ENCODE measurements at regions not wholly inside any gene's neighbourhood (a gene's known extent, or its start where the extent isn't known, plus 50 kb on each side); places are given as distances from the start of the nearest gene placed in this dataset.

GRCh38 chr4:29243054-29243453, 1477.1 kb upstream of the PCDH7 start:
- Histone ChIP-seq H3K4me1 (ENCODE audit: insufficient read depth) (no peaks in the 10 kb centered on the region), H3K9ac (no peak overlapping the region), H3K27ac (no peak overlapping the region), H3K9me3 (ENCODE audit: low read depth) (no peaks in the 10 kb centered on the region), H3K27me3 (replicated peaks; ENCODE audit: insufficient read depth) (no peaks in the 10 kb centered on the region), H2AFZ (no peak overlapping the region), H3K36me3 (ENCODE audit: low read depth) (no peaks in the 10 kb centered on the region), H3K4me2 (ENCODE audit: unreplicated experiment) (no peak overlapping the region), H3K9me2 (ENCODE audit: insufficient read depth) (no peaks in the 10 kb centered on the region), H3F3A (ENCODE audit: insufficient read depth) (no peaks in the 10 kb centered on the region), H3K4me3 (no peak overlapping the region), H4K20me1 (ENCODE audit: insufficient read depth) (no peaks in the 10 kb centered on the region), H3K79me2 (ENCODE audit: insufficient read depth) (no peaks in the 10 kb centered on the region)
- no peak for DNase-seq
- no peak for TF ChIP-seq EZH2 (IDR thresholded peaks at IDR 0.05; ENCODE audit: insufficient read depth, poor library complexity, severe bottlenecking)
- 14 to 26% methylated on average over 1 of the region's 1 CpG for WGBS, 2 experiments (ENCODE audit: low coverage in 1 of 2, low lambda C conversion rate in 2 of 2, missing lambda C conversion rate in 2 of 2)
- in situ Hi-C loops (cut with MboI), result no loop called here

- in situ Hi-C loops (cut with MboI), result no loop called here
- no peak for DNase-seq
- TF ChIP-seq EZH2 (IDR thresholded peaks at IDR 0.05; ENCODE audit: insufficient read depth, poor library complexity, severe bottlenecking), result no peak
- TF ChIP-seq EZH2phosphoT487 (IDR thresholded peaks at IDR 0.05; ENCODE audit: insufficient read depth, low read depth), result no peak
Measured at GRCh38 chr4:29243851-29244250, 1476.3 kb upstream of the PCDH7 start.

GRCh38 chr4:29259556-29259955, 1460.6 kb upstream of the PCDH7 start:
- 7 to 9% methylated on average over 2 of the region's 2 CpGs for WGBS, 2 experiments (ENCODE audit: low coverage in 1 of 2, low lambda C conversion rate in 2 of 2, missing lambda C conversion rate in 2 of 2)
- Histone ChIP-seq H3K4me1 (ENCODE audit: insufficient read depth) (no peaks in the 10 kb centered on the region), H3F3A (ENCODE audit: insufficient read depth) (no peaks in the 10 kb centered on the region), H3K27ac (no peak overlapping the region), H3K9me3 (ENCODE audit: low read depth) (no peaks in the 10 kb centered on the region), H3K79me2 (ENCODE audit: insufficient read depth) (no peaks in the 10 kb centered on the region), H3K9ac (no peak overlapping the region), H3K9me2 (ENCODE audit: insufficient read depth) (no peaks in the 10 kb centered on the region), H4K20me1 (ENCODE audit: insufficient read depth) (no peaks in the 10 kb centered on the region), H3K27me3 (replicated peaks; ENCODE audit: insufficient read depth) (no peaks in the 10 kb centered on the region), H3K4me2 (ENCODE audit: unreplicated experiment) (no peak overlapping the region), H3K36me3 (ENCODE audit: low read depth) (no peaks in the 10 kb centered on the region), H3K4me3 (no peak overlapping the region), H2AFZ (no peak overlapping the region)
- no peak for TF ChIP-seq EZH2phosphoT487 (IDR thresholded peaks at IDR 0.05; ENCODE audit: insufficient read depth, low read depth)
- TF ChIP-seq EZH2 (IDR thresholded peaks at IDR 0.05; ENCODE audit: insufficient read depth, poor library complexity, severe bottlenecking), result no peak
- in situ Hi-C loops (cut with MboI), result no loop called here
- no peak for DNase-seq

More at GRCh38 chr4:29243851-29244250, 1476.3 kb upstream of the PCDH7 start:
- Histone ChIP-seq H3K4me2 (ENCODE audit: unreplicated experiment) (no peak overlapping the region), H3K27me3 (replicated peaks; ENCODE audit: insufficient read depth) (no peaks in the 10 kb centered on the region), H3K9ac (no peak overlapping the region), H3K36me3 (ENCODE audit: low read depth) (no peaks in the 10 kb centered on the region), H2AFZ (no peak overlapping the region), H3K4me1 (ENCODE audit: insufficient read depth) (no peaks in the 10 kb centered on the region), H3K79me2 (ENCODE audit: insufficient read depth) (no peaks in the 10 kb centered on the region), H4K20me1 (ENCODE audit: insufficient read depth) (no peaks in the 10 kb centered on the region), H3F3A (ENCODE audit: insufficient read depth) (no peaks in the 10 kb centered on the region), H3K27ac (no peak overlapping the region), H3K4me3 (no peak overlapping the region), H3K9me3 (ENCODE audit: low read depth) (no peaks in the 10 kb centered on the region), H3K9me2 (ENCODE audit: insufficient read depth) (no peaks in the 10 kb centered on the region)
- 61 to 67% methylated on average over 1 of the region's 1 CpG for WGBS, 2 experiments (ENCODE audit: low coverage in 1 of 2, low lambda C conversion rate in 2 of 2, missing lambda C conversion rate in 2 of 2)

- no peak overlapping the region for H2AFZ ChIP-seq
- in situ Hi-C loops (cut with MboI), result no loop called here
- H3K9me3 ChIP-seq (ENCODE audit: low read depth), result peaks cover 3% of the 10 kb centered on the region
- H3K27ac ChIP-seq, result no peak overlapping the region
- H3K27me3 ChIP-seq (replicated peaks; ENCODE audit: insufficient read depth), result no peaks in the 10 kb centered on the region
- no peaks in the 10 kb centered on the region for H4K20me1 ChIP-seq (ENCODE audit: insufficient read depth)
- H3K4me1 ChIP-seq (ENCODE audit: insufficient read depth), result no peaks in the 10 kb centered on the region
- H3K9ac ChIP-seq, result no peak overlapping the region
- H3K4me2 ChIP-seq (ENCODE audit: unreplicated experiment), result no peak overlapping the region
- no peaks in the 10 kb centered on the region for H3K36me3 ChIP-seq (ENCODE audit: low read depth)
- H3K79me2 ChIP-seq (ENCODE audit: insufficient read depth), result no peaks in the 10 kb centered on the region
- no peak for DNase-seq
- no peak overlapping the region for H3K4me3 ChIP-seq
- no peaks in the 10 kb centered on the region for H3F3A ChIP-seq (ENCODE audit: insufficient read depth)
- WGBS, 2 experiments (ENCODE audit: low coverage in 1 of 2, low lambda C conversion rate in 2 of 2, missing lambda C conversion rate in 2 of 2), result 41 to 55% methylated on average over 2 of the region's 2 CpGs
- H3K9me2 ChIP-seq (ENCODE audit: insufficient read depth), result no peaks in the 10 kb centered on the region
- TF ChIP-seq EZH2 (IDR thresholded peaks at IDR 0.05; ENCODE audit: insufficient read depth, poor library complexity, severe bottlenecking), result no peak
- TF ChIP-seq EZH2phosphoT487 (IDR thresholded peaks at IDR 0.05; ENCODE audit: insufficient read depth, low read depth), result no peak
Measured at GRCh38 chr4:29262986-29263385, 1457.2 kb upstream of the PCDH7 start.

- Histone ChIP-seq H2AFZ (no peak overlapping the region), H3K9me2 (ENCODE audit: insufficient read depth) (no peaks in the 10 kb centered on the region), H3K9me3 (ENCODE audit: low read depth) (peaks cover 3% of the 10 kb centered on the region), H3K9ac (no peak overlapping the region), H3K4me2 (ENCODE audit: unreplicated experiment) (no peak overlapping the region), H3K4me1 (ENCODE audit: insufficient read depth) (no peaks in the 10 kb centered on the region), H4K20me1 (ENCODE audit: insufficient read depth) (no peaks in the 10 kb centered on the region), H3F3A (ENCODE audit: insufficient read depth) (no peaks in the 10 kb centered on the region), H3K36me3 (ENCODE audit: low read depth) (no peaks in the 10 kb centered on the region), H3K79me2 (ENCODE audit: insufficient read depth) (no peaks in the 10 kb centered on the region), H3K27me3 (replicated peaks; ENCODE audit: insufficient read depth) (no peaks in the 10 kb centered on the region), H3K27ac (no peak overlapping the region), H3K4me3 (no peak overlapping the region)
- in situ Hi-C loops (cut with MboI), result no loop called here
- WGBS, 2 experiments (ENCODE audit: low coverage in 1 of 2, low lambda C conversion rate in 2 of 2, missing lambda C conversion rate in 2 of 2), result 7 to 8% methylated on average over 1 of the region's 1 CpG
- DNase-seq, result no peak
- no peak for TF ChIP-seq EZH2phosphoT487 (IDR thresholded peaks at IDR 0.05; ENCODE audit: insufficient read depth, low read depth)
- TF ChIP-seq EZH2 (IDR thresholded peaks at IDR 0.05; ENCODE audit: insufficient read depth, poor library complexity, severe bottlenecking), result no peak
Measured at GRCh38 chr4:29276150-29276549, 1444.0 kb upstream of the PCDH7 start.
